ENCODE measurements at regions not wholly inside any gene's neighbourhood (a gene's known extent, or its start where the extent isn't known, plus 50 kb on each side); places are given as distances from the start of the nearest gene placed in this dataset.

GRCh38 chr5:116663081-116663480 is 88.5 kb upstream of the SEMA6A start:
- H3K27ac Mint-ChIP-seq = peak overlapping the region; percentile 52
- Histone ChIP-seq H3K27ac (no peak overlapping the region), H2AFZ (replicated peaks) (peak overlapping the region; percentile 12), H3K9me3 (ENCODE audit: low read depth) (no peaks in the 10 kb centered on the region), H3K4me2 (peak overlapping the region; percentile 4), H3K9ac (no peak overlapping the region), H3K36me3 (no peaks in the 10 kb centered on the region), H3K27me3 (no peaks in the 10 kb centered on the region), H3K4me1 (peaks cover 26% of the 10 kb centered on the region), H3F3A (ENCODE audit: low read depth) (peaks cover 4% of the 10 kb centered on the region), H4K20me1 (ENCODE audit: low read depth) (no peaks in the 10 kb centered on the region), H3K4me3 (no peak overlapping the region), H3K79me2 (ENCODE audit: low read depth) (no peaks in the 10 kb centered on the region)
- no peak overlapping the region for H3K4me3 Mint-ChIP-seq
- H3K4me1 Mint-ChIP-seq = peaks cover 9% of the 10 kb centered on the region
- peaks cover 4% of the 10 kb centered on the region for H3K27me3 Mint-ChIP-seq (ENCODE audit: insufficient read depth, low read depth)
- peak; percentile 55 for DNase-seq (ENCODE audit: low spot score)
- no peak for TF ChIP-seq CTCF (IDR thresholded peaks at IDR 0.05)
- no peak for TF ChIP-seq EZH2 (IDR thresholded peaks at IDR 0.05)
- TF ChIP-seq EZH2phosphoT487 (IDR thresholded peaks at IDR 0.05) = no peak
- no peaks in the 10 kb centered on the region for H3K36me3 Mint-ChIP-seq
- peaks cover 10% of the 10 kb centered on the region for H3K9me3 Mint-ChIP-seq

DNA sequence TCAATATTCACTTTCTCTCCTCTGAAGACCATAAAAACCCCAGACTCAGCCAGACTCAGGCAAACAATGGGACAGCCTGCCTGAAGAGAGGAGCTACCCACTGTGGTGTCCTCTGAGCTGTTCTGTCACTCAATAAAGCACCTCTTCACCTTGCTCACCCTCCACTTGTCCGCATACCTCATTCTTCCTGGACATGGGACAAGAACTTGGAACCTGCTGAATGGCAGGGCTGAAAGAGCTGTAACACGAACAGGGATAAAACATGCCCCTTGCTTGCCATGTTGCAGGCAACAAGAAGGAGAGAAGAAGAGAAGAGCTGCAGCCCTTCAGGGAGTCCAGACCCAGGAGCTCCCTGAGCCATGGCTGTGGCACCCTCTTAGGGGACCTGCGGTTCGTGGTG is 86.8 kb upstream of the SEMA6A start:
- no peak for TF ChIP-seq CTCF (IDR thresholded peaks at IDR 0.05)
- TF ChIP-seq EZH2phosphoT487 (IDR thresholded peaks at IDR 0.05) = no peak
- no peak for TF ChIP-seq EZH2 (IDR thresholded peaks at IDR 0.05)
- Mint-ChIP-seq H3K36me3 (no peaks in the 10 kb centered on the region), H3K4me3 (no peak overlapping the region), H3K9me3 (peaks cover 10% of the 10 kb centered on the region), H3K27me3 (ENCODE audit: insufficient read depth, low read depth) (peaks cover 4% of the 10 kb centered on the region), H3K4me1 (peaks cover 12% of the 10 kb centered on the region), H3K27ac (no peak overlapping the region)
- no peaks in the 10 kb centered on the region for H4K20me1 ChIP-seq (ENCODE audit: low read depth)
- no peak overlapping the region for H3K27ac ChIP-seq
- no peak overlapping the region for H3K4me3 ChIP-seq
- DNase-seq (ENCODE audit: low spot score) = no peak
- no peaks in the 10 kb centered on the region for H3K27me3 ChIP-seq
- no peaks in the 10 kb centered on the region for H3K36me3 ChIP-seq
- H3K4me2 ChIP-seq = no peak overlapping the region
- H3K79me2 ChIP-seq (ENCODE audit: low read depth) = no peaks in the 10 kb centered on the region
- H3K9me3 ChIP-seq (ENCODE audit: low read depth) = no peaks in the 10 kb centered on the region
- peaks cover 8% of the 10 kb centered on the region for H3F3A ChIP-seq (ENCODE audit: low read depth)
- H3K4me1 ChIP-seq = peaks cover 25% of the 10 kb centered on the region
- no peak overlapping the region for H2AFZ ChIP-seq (replicated peaks)
- no peak overlapping the region for H3K9ac ChIP-seq

- Mint-ChIP-seq H3K9me3 (peaks cover 10% of the 10 kb centered on the region), H3K36me3 (no peaks in the 10 kb centered on the region), H3K27me3 (ENCODE audit: insufficient read depth, low read depth) (peaks cover 4% of the 10 kb centered on the region), H3K4me3 (no peak overlapping the region), H3K27ac (no peak overlapping the region), H3K4me1 (peaks cover 12% of the 10 kb centered on the region)
- Histone ChIP-seq H3K27ac (no peak overlapping the region), H3K36me3 (no peaks in the 10 kb centered on the region), H3K27me3 (no peaks in the 10 kb centered on the region), H3K9ac (no peak overlapping the region), H3K4me1 (peaks cover 28% of the 10 kb centered on the region), H4K20me1 (ENCODE audit: low read depth) (no peaks in the 10 kb centered on the region), H3K4me3 (no peak overlapping the region), H3K79me2 (ENCODE audit: low read depth) (no peaks in the 10 kb centered on the region), H3F3A (ENCODE audit: low read depth) (peaks cover 8% of the 10 kb centered on the region), H3K9me3 (ENCODE audit: low read depth) (no peaks in the 10 kb centered on the region), H2AFZ (replicated peaks) (no peak overlapping the region), H3K4me2 (no peak overlapping the region)
- TF ChIP-seq CTCF (IDR thresholded peaks at IDR 0.05) (no peak), EZH2 (IDR thresholded peaks at IDR 0.05) (no peak), EZH2phosphoT487 (IDR thresholded peaks at IDR 0.05) (no peak)
- DNase-seq (ENCODE audit: low spot score) = no peak
Measured at GRCh38 chr5:116660929-116661328, 86.3 kb upstream of the SEMA6A start.

Measured in neural progenitor cell (in vitro differentiated cells).